NCI-H1417 (cell line): ENCODE measurements at regions not wholly inside any gene's neighbourhood (a gene's known extent, or its start where the extent isn't known, plus 50 kb on each side); places are given as distances from the start of the nearest gene placed in this dataset.
A peak's percentile ranks its signal among the peaks of the same experiment; 100 is the strongest.

ENCODE experiments used
- DNase-seq, 3 experiments: peaks; one replicate each; lab custom pipeline; 2025; lab: John Stamatoyannopoulos, UW

DNA sequence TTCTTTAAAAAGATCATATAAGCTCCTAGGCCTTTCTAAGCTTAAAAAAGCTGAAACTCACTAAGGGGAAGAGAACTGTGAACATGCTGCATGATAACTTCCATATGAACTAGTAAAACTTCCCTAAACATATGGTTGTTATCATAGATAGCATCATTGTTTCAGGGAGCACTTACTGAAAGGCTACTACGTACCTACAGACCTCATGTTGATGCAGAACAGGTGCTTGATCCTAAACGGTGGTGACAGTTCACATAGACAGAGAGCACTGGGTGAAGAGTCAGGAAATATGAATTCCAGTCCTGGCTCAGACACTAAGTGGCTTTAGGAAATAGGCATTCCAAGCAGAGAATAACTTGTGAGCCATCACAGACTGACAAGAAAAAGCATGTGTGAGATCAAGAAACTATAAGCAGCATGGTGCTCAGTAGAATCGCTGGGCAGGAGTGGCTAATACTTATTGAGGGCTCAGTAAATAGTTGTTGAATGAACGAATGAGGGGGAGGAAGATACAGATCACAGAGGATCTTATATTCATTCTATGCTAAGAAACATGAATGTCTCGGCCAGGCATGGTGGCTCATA lies 78.4 kb upstream of the NUDT4 start:
- no peak for DNase-seq

DNA sequence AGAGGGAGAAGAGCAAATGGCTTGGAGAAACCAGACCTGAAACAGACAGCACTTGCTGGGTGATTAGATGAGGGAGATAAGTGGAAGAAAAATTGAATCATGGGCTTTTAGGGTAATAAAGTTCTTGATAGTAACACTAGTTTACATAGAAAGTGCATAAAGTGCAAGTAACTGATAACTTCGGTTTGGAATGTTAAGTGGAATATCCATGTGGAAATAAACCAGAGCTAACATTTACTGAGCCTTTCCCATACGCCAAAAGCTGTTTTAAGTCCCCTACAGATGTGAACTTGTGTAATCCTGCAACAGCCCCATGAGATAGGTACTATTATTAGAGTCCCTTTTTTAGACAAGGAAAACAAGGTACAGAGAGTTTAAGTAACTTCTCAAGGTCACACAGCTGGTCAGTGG lies 77.1 kb upstream of the NUDT4 start:
- DNase-seq: no peak

DNA sequence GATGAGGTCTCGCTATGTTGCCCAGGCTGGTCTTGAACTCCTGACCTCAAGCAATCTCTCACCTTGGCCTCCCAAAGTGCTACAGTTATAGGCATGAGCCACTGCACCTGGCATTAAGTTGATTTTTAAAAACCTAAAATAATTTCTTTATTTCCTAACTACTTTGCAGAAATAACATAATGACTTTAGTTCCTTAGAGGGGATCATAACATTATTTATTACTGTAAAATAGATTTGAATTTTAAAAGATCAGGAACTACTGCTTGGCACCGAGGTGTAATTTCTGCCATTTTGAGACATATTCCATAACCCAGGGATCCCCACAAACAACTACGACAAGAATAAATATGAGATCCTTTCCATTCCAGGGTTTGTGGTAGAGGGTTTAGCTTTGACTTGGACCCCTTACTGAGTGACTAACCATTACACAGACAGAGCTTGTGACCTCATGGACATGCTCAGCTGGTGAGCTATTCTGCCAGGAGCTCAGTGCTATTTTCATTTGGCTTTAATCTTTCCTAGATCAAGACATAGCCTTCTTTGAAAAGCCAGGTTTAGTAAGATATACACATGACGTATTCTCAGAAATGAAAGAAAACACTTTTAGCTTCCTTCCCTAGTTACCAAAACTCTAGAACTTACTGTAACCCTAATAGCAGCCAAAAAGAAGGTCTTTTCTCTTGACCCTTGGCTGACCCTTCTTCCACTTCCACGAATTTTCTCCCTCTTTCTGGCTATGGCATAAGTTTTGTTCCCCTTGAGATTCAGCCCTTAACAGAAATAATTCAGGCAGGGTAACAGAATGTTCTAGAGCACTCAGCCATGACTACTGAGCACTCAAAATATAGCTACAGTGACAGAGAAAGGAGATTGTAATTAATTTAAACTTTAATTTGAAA lies 75.1 kb upstream of the NUDT4 start:
- no peak for DNase-seq

DNA sequence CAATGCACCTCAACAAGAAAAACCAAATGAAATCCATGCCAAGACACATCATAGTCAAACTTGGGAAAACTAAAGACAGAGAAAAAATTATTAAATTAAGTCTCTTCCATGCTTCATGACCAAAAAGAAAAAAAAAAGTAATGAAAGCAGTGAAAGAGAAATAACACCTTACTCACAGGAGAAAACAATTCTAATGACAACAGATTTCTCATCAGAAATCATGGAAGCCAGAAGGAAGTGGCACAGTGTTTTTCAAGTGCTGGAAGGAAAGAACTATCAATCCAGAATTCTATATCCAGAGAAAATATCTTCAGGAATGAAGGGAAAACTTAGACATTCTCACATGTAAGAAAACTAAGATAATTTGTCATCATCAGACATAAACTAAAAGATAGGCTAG lies 71.1 kb upstream of the NUDT4 start:
- DNase-seq: no peak

DNA sequence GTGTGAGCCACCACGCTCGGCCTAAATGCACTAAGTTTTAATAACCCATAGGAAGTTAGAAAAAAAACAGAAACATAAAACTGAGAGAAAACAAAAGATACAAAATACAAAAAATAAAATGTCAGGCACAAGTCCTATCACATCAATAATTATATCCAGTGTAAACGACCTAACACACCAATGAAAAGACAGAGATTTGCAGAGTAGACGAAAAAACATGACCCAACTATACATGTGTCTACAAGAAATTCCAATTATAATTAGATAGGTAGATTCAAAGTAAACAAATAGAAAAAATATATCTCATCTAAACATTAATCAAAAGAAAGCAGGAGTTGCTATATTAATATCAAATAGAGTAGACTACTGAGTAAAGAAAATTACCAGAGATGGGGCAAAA lies 69.4 kb upstream of the NUDT4 start:
- DNase-seq: no peak

DNA sequence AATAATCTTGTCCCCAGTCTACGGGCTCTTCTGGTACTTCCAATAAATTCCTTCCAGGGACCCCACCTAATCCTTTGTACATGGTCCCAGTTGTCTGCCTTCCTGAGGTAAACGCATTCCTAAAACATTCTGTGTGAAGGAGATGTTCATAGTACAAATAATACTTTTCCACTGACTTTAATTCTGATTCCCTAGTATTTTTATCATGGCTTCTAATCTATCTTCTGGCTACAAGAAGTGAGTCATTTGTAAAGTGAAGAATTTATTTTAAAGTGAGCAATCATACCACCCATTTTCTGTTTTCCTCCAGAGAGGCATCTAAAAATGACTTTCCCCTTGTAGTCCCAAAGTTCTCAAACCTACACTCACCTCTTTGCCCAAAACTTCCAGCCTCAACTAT lies 65.9 kb upstream of the NUDT4 start:
- no peak for DNase-seq

DNA sequence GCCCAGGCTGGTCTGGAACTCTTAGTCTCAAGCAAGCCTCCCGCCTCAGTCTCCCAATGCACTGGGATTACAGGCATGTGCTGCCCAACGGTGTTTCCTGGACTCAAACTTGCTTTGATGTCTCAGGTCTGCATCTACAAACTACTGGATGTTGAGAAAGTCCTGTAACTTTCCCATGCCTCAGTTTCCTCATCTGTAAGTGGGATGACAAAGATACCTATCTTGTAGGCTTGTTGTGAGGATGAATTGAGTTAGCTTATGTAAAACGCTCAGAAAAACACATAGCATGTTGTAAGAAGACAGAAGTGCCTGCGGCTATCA lies 63.6 kb upstream of the NUDT4 start:
- no peak for DNase-seq

DNA sequence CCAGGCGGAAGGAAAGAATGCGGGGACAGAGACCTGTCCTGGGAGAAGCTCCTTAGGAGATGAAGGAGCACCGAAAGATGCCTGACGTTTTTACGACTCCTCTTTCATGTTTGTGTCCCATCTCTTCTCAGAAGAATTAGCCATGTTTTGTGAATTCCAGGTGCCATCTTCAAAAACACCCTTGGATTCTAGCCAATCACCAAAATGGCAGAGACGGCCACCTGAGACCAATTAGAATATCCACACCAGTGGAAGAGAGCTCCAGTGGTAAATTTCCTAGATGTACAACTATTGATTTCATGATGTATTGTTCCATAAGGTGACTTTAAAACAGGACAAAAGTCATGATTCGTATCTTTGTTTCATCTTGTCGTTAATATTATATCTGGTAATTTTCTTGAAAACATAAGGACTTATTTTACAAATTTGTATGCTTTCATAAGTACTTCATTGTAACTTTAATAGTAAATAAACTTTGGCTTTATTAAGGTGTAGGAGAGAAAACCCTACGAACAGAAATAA lies 62.3 kb upstream of the NUDT4 start:
- DNase-seq: no peak

DNA sequence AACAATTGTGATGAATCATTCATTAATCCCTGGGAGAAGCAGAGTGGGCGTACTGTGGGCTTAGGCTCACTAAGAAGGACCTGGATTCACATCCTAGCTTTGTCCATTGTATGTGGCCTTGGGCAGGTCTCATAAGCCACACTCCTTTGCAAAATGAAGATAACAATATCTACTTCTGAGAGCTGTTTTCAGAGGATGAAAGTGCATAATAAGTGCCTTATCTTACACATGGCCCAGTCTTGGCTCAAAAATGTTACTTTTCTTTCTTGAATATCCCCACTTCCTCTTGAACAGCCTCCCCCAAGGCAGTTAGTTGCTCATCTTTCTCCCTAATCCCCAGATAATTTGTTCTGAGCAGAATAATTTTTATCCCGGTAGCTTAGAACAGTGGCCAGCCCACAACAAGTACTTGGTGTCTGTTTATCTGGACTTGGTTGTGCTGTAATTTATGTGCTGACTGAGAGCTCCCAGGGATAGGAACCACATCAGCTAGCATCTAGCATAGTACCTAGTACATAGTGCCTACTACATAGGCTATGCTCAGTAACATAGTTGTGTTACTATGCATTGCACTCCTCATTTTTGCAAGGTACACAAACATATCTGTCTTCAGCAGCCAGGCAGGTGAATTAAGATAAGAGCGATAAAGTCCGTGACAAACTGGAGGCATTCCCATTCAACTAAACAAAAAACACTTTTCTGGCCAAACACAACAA lies 61.7 kb upstream of the NUDT4 start:
- DNase-seq: no peak

DNA sequence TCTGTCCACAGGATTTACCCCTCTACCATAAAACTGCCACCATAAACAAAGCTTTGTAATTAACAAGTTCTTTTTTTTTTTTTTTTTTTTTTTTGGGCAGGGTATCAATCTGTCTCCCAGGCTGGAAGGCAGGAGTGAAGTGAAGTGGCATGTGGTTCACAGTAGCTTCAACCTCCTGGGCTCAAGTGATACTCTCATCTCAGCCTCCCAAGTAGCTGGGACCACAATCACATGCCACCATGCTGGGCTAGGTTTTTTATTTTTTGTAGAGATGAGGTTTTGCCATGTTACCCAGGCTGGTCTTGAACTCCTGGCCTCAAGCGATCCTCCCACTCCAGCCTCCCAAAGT lies 61.1 kb upstream of the NUDT4 start:
- DNase-seq: no peak

DNA sequence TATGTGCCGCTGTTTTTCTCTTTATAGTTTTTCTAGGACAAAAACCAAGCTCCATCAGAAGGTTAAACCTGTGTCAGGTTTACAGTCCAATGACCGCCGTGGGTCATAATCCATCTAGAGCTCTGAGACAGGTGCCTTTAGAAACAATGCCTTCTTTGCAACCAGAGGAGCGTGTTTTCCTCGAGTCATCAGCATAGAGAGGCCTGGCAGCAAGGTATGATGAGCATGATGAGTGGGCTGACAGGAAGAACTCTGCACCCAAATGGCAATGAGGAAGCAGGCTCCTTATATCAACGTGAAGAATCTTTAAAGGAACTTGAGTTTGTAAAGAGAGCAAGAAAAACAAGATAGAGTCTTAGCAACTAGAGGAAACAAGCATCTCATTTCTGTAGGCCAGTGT lies 60.5 kb upstream of the NUDT4 start:
- DNase-seq: no peak

DNA sequence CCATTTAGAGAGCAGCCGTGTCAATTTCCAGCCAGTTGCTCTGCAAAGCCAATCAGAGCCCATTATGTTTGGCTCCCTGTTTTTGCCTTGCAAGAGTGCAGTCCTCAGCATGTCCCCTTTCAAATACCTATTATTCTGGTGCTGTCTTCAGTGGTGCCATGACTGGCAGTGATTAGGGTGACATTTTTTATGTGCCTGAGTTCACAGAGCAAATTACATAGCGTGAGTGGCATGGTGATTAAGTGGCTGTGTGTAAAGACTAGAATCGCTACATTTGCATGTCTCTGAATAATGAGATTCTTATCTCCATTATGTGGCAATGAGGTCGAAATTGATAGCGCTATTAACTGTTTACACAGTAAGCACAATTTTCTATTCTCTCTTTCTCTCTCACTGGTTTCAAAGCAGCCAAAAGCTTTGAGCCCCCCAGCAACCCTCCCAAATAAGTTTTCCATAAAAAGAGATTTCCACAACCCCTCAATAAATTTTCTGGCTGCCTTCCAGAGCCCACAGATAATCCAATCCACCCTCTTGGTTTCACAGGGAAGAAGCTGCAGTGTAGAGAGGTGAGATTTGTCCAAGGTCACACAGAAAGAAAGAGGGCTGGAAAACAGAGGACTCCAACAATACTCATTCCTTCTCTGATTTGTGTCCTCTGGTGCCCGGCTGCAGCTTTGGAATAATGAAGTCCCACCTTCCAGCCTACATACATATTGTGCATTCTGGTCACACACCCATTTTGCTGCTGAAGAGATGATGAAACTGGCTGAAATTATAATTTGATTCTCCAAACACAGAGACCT lies 58.8 kb upstream of the NUDT4 start:
- peak in 2 of 3 experiments; percentile 72 to 93 for DNase-seq

DNA sequence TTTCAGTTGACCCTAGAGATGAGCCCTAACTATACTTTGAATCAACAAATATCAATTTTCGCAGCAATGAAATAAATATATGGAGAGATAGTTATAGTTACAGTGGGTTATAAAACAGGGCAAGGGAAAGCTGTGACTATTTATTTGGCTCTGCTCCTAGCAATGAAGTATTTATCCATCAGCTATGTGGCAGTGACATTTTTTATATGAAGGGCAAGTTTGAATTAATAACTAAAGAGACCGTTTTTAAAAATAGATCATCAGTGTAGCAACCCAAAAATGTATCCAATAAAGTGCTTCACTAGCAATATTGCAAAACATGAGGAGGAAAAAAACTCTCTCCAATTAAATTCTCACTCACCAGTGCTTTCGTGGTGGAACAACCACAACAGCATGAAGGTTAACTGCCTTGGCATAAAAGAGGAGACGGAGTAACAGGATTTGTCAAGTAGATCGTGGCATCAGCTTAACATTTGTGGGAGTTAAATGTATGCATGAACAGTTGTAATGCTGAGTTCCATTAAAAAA lies 58.1 kb upstream of the NUDT4 start:
- no peak for DNase-seq

DNA sequence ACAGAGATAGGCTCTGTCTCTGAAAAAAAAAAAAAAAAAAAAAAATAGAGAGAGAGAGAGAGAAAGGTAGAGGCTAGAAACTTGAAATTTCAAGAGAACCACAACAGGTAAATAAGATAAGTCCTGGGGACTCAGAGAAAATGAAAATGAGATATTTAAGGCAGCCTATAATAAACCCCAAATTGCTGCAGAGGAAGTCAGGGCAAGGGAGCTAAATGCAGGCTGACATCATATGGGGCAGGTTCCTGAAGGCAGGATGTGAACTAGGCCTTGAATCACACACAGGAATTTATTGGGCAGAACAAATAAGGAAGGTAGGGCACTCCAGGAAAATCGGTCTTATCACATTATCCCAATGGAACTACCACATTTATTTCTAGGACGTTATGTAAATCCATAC lies 54.9 kb upstream of the NUDT4 start:
- no peak for DNase-seq

DNA sequence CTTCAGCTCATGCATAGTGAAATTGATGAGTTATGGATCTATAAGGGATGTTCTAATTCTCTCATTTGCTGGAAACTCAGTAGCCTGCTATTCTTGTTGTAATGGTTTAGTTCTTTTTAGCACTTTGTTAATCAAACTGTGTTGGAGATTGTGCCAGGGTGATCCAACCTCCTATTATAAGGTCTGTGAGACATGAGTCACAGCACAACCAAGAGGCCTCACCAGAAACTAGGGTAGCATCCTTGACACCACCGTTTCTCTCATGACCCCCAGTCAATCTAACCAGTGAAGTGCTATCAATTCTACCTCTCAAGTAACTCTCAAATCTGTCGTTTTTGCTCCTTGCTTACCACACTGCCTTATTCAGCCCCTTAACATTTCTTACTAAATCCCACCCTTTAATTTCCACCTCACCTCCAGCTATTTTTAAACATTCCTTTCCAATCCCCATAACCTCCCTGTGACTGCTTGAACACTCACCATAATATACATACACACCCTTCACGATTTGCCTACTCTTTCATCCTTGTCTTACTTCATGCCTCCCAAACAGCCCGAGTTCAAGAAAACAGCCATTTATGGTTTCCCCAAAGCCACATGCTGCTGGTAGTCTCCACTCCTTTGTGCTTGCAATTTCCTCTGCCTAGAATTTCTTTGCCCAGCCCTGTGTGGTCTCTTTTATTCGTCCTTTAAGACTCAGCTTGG lies 53.9 kb upstream of the NUDT4 start:
- DNase-seq: no peak

DNA sequence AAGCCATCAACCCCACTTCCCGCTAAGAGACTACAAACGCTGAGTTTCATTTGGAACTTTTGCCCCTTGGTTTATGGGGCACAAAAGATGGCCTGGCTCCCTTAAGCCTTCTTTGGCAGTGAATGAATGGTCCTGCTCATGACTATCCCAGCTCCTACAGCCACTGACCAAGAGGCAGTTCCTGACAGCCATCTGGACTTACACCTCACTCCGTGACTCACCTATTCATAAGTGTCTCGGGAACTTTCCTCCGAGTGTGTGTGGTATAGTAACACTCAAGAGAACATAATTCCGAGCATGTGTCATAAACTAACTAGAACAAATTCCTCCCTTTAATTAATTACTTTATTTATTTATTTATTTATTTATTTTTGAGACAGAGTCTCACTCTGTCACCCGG lies 51.9 kb upstream of the NUDT4 start:
- DNase-seq: no peak
